K562 (cell line): ENCODE measurements at regions not wholly inside any gene's neighbourhood (a gene's known extent, or its start where the extent isn't known, plus 50 kb on each side); places are given as distances from the start of the nearest gene placed in this dataset.

ENCODE experiments used
- ATAC-seq: fragments of 200-7000 bp; cut with Tn5 transposase; 3 replicates; pipeline ENCODE4 v1.9.1; 2020; ENCODE audit warnings: moderate library complexity
- BruUV-seq: library from RNA; stranded (reverse); fragments of 400-500 nt; replicated peaks from 2 replicates; lab custom pipeline; 2021; lab: Mats Ljungman, UMichigan
- CTCF ChIA-PET: fragments of 300-600 bp; formaldehyde crosslinking; extraction: SDS; loops from one replicate; lab custom pipeline; 2021; ENCODE audit warnings: low intra/inter-chr PET ratio; lab: Yijun Ruan, JAX
- POLR2A ChIA-PET: fragments of 300-600, 350-650 bp; sonication (Branson Sonifier 250); formaldehyde crosslinking; extraction: SDS; loops from one replicate; lab custom pipeline; 2021; ENCODE audit warnings: antibody characterized with exemption, inconsistent platforms; lab: Yijun Ruan, JAX
- DNase-seq, 4 experiments: peaks; one replicate each; pipeline versions ENCODE4 v3.0.0 to v3.0.0-alpha.2; 2011 to 2018; ENCODE audit warnings: low spot score in 3 of 4, mixed read lengths in 3 of 4; ENCODE audit errors: extremely low read depth in 1 of 4
- FAIRE-seq: peaks from 2 replicates; lab custom pipeline; 2011; peaks lifted over from hg19 to GRCh38; lab: Jason Lieb, UNC
- H2AFZ ChIP-seq: 2 replicates; pipeline ENCODE4 v1.6.0; 2011; ENCODE audit warnings: low read depth, low read length, control low read depth, inconsistent platforms
- H3K27ac ChIP-seq: fragments of 200-600 bp; 3 replicates; pipeline ENCODE4 v1.8.0; 2011; ENCODE audit warnings: low read depth, mild to moderate bottlenecking, control low read depth, inconsistent platforms, low read length, moderate library complexity, mixed read lengths; ENCODE audit errors: extremely low read depth
- H3K27me3 ChIP-seq, 2 experiments: fragments of 300-600 bp in 1 of 2; 2 replicates in 1 of 2; 3 replicates in 1 of 2; pipeline versions ENCODE4 v1.6.0 to v1.8.0; 2011; ENCODE audit warnings: inconsistent platforms in 2 of 2, low read length in 2 of 2, mild to moderate bottlenecking in 1 of 2, mixed read lengths in 1 of 2, moderate library complexity in 1 of 2; ENCODE audit not compliant: control insufficient read depth in 2 of 2, insufficient read depth in 2 of 2
- H3K36me3 ChIP-seq: fragments of 300-600 bp; 3 replicates; pipeline ENCODE4 v1.8.0; 2011; ENCODE audit warnings: mild to moderate bottlenecking, low read length, inconsistent platforms; ENCODE audit not compliant: control insufficient read depth, insufficient read depth
- H3K4me1 ChIP-seq, 2 experiments: fragments of 200-600 bp in 1 of 2; replicated peaks in 1 of 2; 2 replicates in 1 of 2; 3 replicates in 1 of 2; pipeline versions ENCODE4 v1.5.1 to v1.8.0; 2011; ENCODE audit warnings: inconsistent platforms in 2 of 2, low read length in 2 of 2, mild to moderate bottlenecking in 1 of 2, mixed read lengths in 1 of 2, moderate library complexity in 1 of 2; ENCODE audit not compliant: control insufficient read depth in 2 of 2, insufficient read depth in 2 of 2
- H3K4me2 ChIP-seq: 2 replicates; pipeline ENCODE4 v1.6.1; 2011; ENCODE audit warnings: low read length, control low read depth, inconsistent platforms, mixed read lengths; ENCODE audit not compliant: insufficient read depth
- H3K4me3 ChIP-seq: fragments of 200-600 bp; sonication (generic), shearing (Covaris generic); 2 replicates; pipeline ENCODE4 v1.5.1; 2016; ENCODE audit warnings: control low read depth, inconsistent platforms
- H3K79me2 ChIP-seq: fragments of 200-600 bp; 3 replicates; pipeline ENCODE4 v1.8.0; 2011; ENCODE audit warnings: low read length, inconsistent platforms; ENCODE audit not compliant: control insufficient read depth, insufficient read depth
- H3K9ac ChIP-seq, 2 experiments: 2 replicates each; pipeline versions ENCODE4 v1.6.0 to v1.6.1; 2011; ENCODE audit warnings: low read depth in 2 of 2, low read length in 2 of 2, control low read depth in 1 of 2, inconsistent platforms in 1 of 2, mild to moderate bottlenecking in 1 of 2, mixed read lengths in 1 of 2; ENCODE audit not compliant: insufficient read depth in 1 of 2
- H3K9me1 ChIP-seq: one replicate; pipeline ENCODE4 v1.6.0; 2011; ENCODE audit warnings: inconsistent platforms, mild to moderate bottlenecking, low read length, moderate library complexity; ENCODE audit not compliant: control insufficient read depth, insufficient read depth
- H3K9me3 ChIP-seq: replicated peaks from 2 replicates; pipeline ENCODE4 v1.5.1; 2011; ENCODE audit warnings: low read depth, low read length, inconsistent platforms; ENCODE audit not compliant: control insufficient read depth, insufficient read depth
- H4K20me1 ChIP-seq: replicated peaks from 2 replicates; pipeline ENCODE4 v1.6.1; 2011; ENCODE audit warnings: low read length, inconsistent platforms, mixed read lengths; ENCODE audit not compliant: control insufficient read depth, insufficient read depth
- ATF7 ChIP-seq: fragments of 450-650 bp; IDR thresholded peaks from 2 replicates; pipeline ENCODE4 v1.7.1; 2014; ENCODE audit warnings: mild to moderate bottlenecking, moderate library complexity
- DDX20 ChIP-seq: fragments of 450-650 bp; IDR thresholded peaks from 2 replicates; pipeline ENCODE4 v1.6.1; 2016; ENCODE audit warnings: missing genetic modification characterization, low read depth, mild to moderate bottlenecking, missing compliant biosample characterization, moderate library complexity
- GTF2A2 ChIP-seq: IDR thresholded peaks from 2 replicates; pipeline ENCODE4 v1.6.1; 2016; ENCODE audit warnings: mild to moderate bottlenecking, missing genetic modification characterization, missing compliant biosample characterization
- MCM7 ChIP-seq, 2 experiments: fragments of 450-650 bp; IDR thresholded peaks; 2 replicates each; pipeline ENCODE4 v1.6.1; 2016 to 2018
- NELFE ChIP-seq: IDR thresholded peaks from 2 replicates; pipeline ENCODE4 v1.6.1; 2011; ENCODE audit warnings: mild to moderate bottlenecking; ENCODE audit not compliant: insufficient read depth, insufficient read length
- RCOR1 ChIP-seq, 2 experiments: IDR thresholded peaks; 2 replicates each; pipeline ENCODE4 v1.6.1; 2012; ENCODE audit warnings: low read depth in 2 of 2, low read length in 2 of 2, borderline replicate concordance in 1 of 2, improper control_type of control experiment in 1 of 2
- TAF7 ChIP-seq: fragments of 450-650 bp; IDR thresholded peaks from 2 replicates; pipeline ENCODE4 v1.6.1; 2016; ENCODE audit warnings: missing genetic modification characterization, missing compliant biosample characterization
- U2AF2 ChIP-seq: fragments of 200-400 bp; formaldehyde crosslinking; optimal IDR thresholded peaks from 2 replicates; pipeline ENCODE3; 2017; ENCODE audit warnings: low read depth, mild to moderate bottlenecking, low read length
- WHSC1 ChIP-seq: IDR thresholded peaks from one replicate; pipeline ENCODE4 v1.6.1; 2012; ENCODE audit warnings: low read length, control low read depth, inconsistent platforms
- XRCC4 ChIP-seq: IDR thresholded peaks from one replicate; pipeline ENCODE4 v1.6.1; 2011; ENCODE audit not compliant: insufficient read depth, insufficient read length; ENCODE audit errors: extremely low read depth
- YY1 ChIP-seq, 3 experiments: IDR thresholded peaks; 2 replicates each; pipeline ENCODE4 v1.6.1; 2011; ENCODE audit warnings: low read length in 2 of 3, mild to moderate bottlenecking in 2 of 3, moderate library complexity in 2 of 3, borderline replicate concordance in 1 of 3, control low read depth in 1 of 3, low read depth in 1 of 3; ENCODE audit not compliant: insufficient read depth in 3 of 3, insufficient replicate concordance in 2 of 3, control insufficient read depth in 1 of 3, insufficient read length in 1 of 3; ENCODE audit errors: extremely low read depth in 1 of 3
- ZEB2 ChIP-seq: fragments of 450-650 bp; IDR thresholded peaks from 2 replicates; pipeline ENCODE4 v1.6.1; 2016
- ZKSCAN3 ChIP-seq: fragments of 250-450 bp; sonication (Bioruptor Pico); IDR thresholded peaks from 2 replicates; pipeline ENCODE4 v1.4.0; 2020
- ZNF184 ChIP-seq: sonication (generic); formaldehyde crosslinking; IDR thresholded peaks from 2 replicates; pipeline ENCODE4 v1.5.0; 2020; ENCODE audit warnings: missing genetic modification reagents
- WGBS: fragments of 100-300 bp; shearing (Covaris generic); methylation state at CpG from one replicate; pipeline ENCODE4 v1.1.6; 2016; ENCODE audit warnings: low coverage, mixed read lengths; ENCODE audit not compliant: insufficient coverage; ENCODE audit errors: missing lambda C conversion rate; 5-methylcytosine and 5-hydroxymethylcytosine counted together
- in situ Hi-C: fragments of 300-500 bp; cut with MboI; formaldehyde crosslinking; loops from 4 replicates; pipeline ENCODE4 v1.15.0; 2018; ENCODE audit warnings: inconsistent platforms, mixed read lengths
- intact Hi-C: fragments of 100-400 bp; cut with micrococcal nuclease; formaldehyde crosslinking; loops from 2 replicates; pipeline ENCODE4 v1.14.2; 2022
- TF ChIP-seq, protein P1 (sequence below): fragments of 450-650 bp; formaldehyde crosslinking; IDR thresholded peaks from 2 replicates; pipeline ENCODE4 v1.4.0; 2022; ENCODE audit warnings: missing genetic modification characterization
- TF ChIP-seq, protein P2 (sequence below): fragments of 250-450 bp; sonication (Bioruptor Pico); IDR thresholded peaks from 2 replicates; pipeline ENCODE4 v1.8.0; 2022; ENCODE audit warnings: moderate library complexity, mild to moderate bottlenecking, inconsistent platforms
- TF ChIP-seq, protein P3 (sequence below): sonication (generic); formaldehyde crosslinking; IDR thresholded peaks from 2 replicates; pipeline ENCODE4 v1.8.1; 2023; ENCODE audit warnings: mild to moderate bottlenecking, missing genetic modification reagents

DNA sequence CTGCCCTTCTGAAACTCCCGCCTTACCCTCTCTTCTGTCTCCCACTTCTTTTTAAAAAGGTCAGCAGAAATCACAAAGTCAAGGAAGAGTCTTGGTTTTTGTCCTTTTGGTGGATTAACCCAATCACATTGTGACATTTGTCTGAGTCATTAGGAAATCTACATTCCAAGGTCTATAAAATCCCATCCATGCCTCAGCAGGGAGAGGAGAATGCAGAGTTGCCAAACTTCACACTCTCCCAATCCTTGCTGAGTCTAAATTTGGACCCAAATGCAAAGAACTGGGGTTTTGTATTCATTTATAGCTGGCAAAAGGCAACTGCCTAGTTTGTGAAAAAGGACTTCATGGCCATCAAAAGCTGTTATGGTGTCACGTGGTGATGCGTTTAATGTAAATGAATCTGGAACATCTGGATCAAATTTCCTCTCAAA is 67.9 kb downstream of the TMEM30B start (continued):
- TF ChIP-seq RCOR1 (IDR thresholded peaks at IDR 0.05; ENCODE audit: borderline replicate concordance in 1 of 2, low read depth in 2 of 2, low read length in 2 of 2): no peak

DNA sequence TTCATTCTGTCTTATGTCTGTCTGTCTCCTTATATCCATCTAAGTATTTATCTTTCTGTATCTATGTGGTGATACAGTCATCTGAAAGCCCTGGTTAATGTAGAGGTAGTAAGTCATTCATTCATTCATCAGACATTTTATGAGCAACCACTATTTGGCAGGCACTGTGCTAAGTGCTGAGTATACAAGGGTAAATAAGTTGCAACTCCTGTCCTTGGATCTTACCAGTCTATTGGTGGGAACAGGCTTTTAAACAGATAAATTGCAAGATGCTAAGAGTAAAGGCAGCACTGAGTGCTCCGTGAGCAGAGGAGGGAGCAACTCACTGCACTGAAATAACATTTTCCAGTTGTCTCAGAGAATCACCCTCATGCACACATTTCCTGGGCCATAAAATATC is 68.6 kb downstream of the TMEM30B start:
- ChIA-PET POLR2A (no interaction called here), CTCF (no interaction called here)
- DNase-seq (no peak), ATAC-seq (no peak), FAIRE-seq (no peak)
- Histone ChIP-seq H3K9me3 (no peaks in the 10 kb centered on the region), H3K36me3 (no peaks in the 10 kb centered on the region), H3K4me2 (no peak overlapping the region), H3K4me1 (no peaks in the 10 kb centered on the region), H2AFZ (no peak overlapping the region), H3K9me1 (no peaks in the 10 kb centered on the region), H3K27me3 (peaks cover 0 to 13% of the 10 kb centered on the region in 2 experiments; a peak in 3 of 5 replicates), H3K79me2 (no peaks in the 10 kb centered on the region), H4K20me1 (no peaks in the 10 kb centered on the region), H3K27ac (no peak overlapping the region), H3K4me3 (no peak overlapping the region), H3K9ac (no peak overlapping the region)
- BruUV-seq: no TSS peak
- TF ChIP-seq DDX20 (tag): no peak
- TF ChIP-seq ZKSCAN3 (CRISPR knock-in tag): no peak
- no peak for TF ChIP-seq MCM7 (IDR thresholded peaks at IDR 0.05)
- TF ChIP-seq TAF7 (tag): no peak
- TF ChIP-seq, protein P1, sequence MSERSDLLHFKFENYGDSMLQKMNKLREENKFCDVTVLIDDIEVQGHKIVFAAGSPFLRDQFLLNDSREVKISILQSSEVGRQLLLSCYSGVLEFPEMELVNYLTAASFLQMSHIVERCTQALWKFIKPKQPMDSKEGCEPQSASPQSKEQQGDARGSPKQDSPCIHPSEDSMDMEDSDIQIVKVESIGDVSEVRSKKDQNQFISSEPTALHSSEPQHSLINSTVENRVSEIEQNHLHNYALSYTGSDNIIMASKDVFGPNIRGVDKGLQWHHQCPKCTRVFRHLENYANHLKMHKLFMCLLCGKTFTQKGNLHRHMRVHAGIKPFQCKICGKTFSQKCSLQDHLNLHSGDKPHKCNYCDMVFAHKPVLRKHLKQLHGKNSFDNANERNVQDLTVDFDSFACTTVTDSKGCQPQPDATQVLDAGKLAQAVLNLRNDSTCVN (CRISPR knock-in tag): no peak
- TF ChIP-seq, protein P2, sequence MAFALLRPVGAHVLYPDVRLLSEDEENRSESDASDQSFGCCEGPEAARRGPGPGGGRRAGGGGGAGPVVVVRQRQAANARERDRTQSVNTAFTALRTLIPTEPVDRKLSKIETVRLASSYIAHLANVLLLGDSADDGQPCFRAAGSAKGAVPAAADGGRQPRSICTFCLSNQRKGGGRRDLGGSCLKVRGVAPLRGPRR (CRISPR knock-in tag): no peak
- no peak for TF ChIP-seq YY1 (IDR thresholded peaks at IDR 0.05; ENCODE audit: borderline replicate concordance in 1 of 3, control insufficient read depth in 1 of 3, extremely low read depth in 1 of 3, insufficient read depth in 3 of 3, insufficient read length in 1 of 3, insufficient replicate concordance in 2 of 3, low read depth in 1 of 3, low read length in 2 of 3)
- TF ChIP-seq, protein P3, sequence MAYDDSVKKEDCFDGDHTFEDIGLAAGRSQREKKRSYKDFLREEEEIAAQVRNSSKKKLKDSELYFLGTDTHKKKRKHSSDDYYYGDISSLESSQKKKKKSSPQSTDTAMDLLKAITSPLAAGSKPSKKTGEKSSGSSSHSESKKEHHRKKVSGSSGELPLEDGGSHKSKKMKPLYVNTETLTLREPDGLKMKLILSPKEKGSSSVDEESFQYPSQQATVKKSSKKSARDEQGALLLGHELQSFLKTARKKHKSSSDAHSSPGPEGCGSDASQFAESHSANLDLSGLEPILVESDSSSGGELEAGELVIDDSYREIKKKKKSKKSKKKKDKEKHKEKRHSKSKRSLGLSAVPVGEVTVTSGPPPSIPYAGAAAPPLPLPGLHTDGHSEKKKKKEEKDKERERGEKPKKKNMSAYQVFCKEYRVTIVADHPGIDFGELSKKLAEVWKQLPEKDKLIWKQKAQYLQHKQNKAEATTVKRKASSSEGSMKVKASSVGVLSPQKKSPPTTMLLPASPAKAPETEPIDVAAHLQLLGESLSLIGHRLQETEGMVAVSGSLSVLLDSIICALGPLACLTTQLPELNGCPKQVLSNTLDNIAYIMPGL (CRISPR knock-in tag): no peak
- TF ChIP-seq ZNF184 (CRISPR knock-in tag): no peak
- no peak for TF ChIP-seq ATF7
- TF ChIP-seq WHSC1: no peak
- no peak for TF ChIP-seq NELFE
- no peak for TF ChIP-seq GTF2A2 (tag)
- TF ChIP-seq U2AF2: no peak
- no peak for TF ChIP-seq ZEB2
- no peak for TF ChIP-seq XRCC4
- intact Hi-C loops (no loop called here), in situ Hi-C loops (no loop called here)
- 0% methylated on average over 1 of the region's 1 CpG for WGBS
